Mucosa of descending colon (tissue), 3 donors: ENCODE measurements at regions not wholly inside any gene's neighbourhood (a gene's known extent, or its start where the extent isn't known, plus 50 kb on each side); places are given as distances from the start of the nearest gene placed in this dataset.
"Not testable (repeated sequence)": the region's sequence is repeated elsewhere in the genome, so short reads cannot be mapped to it uniquely, and the experiment has no call there.

Experiments used
- ATAC-seq: fragments of 200-7000 bp; cut with Tn5 transposase; one replicate; pipeline ENCODE4 v1.9.1; 2020; ENCODE audit warnings: mild to moderate bottlenecking, moderate library complexity
- DNase-seq, 3 donors: peaks; one replicate each; pipeline ENCODE4 v3.0.0-alpha.2; 2020
- H3K36me3 ChIP-seq: fragments of 200-600 bp; one replicate; pipeline ENCODE4 v1.8.0; 2021; ENCODE audit warnings: low read depth, mild to moderate bottlenecking
- H3K4me1 ChIP-seq: fragments of 200-600 bp; one replicate; pipeline ENCODE4 v1.8.0; 2021; ENCODE audit warnings: low read depth, mild to moderate bottlenecking
- H3K4me3 ChIP-seq: fragments of 200-600 bp; one replicate; pipeline ENCODE4 v1.8.0; 2021; ENCODE audit warnings: mild to moderate bottlenecking
- H3K9me3 ChIP-seq: fragments of 200-600 bp; one replicate; pipeline ENCODE4 v1.8.0; 2021; ENCODE audit warnings: mild to moderate bottlenecking
- intact Hi-C, 2 donors: fragments of 100-400 bp; cut with DNase I in 1 of 2; cut with micrococcal nuclease in 1 of 2; formaldehyde crosslinking; loops; one replicate each; pipeline versions ENCODE4 v1.11.0 to v1.11.1; 2022; cut with DNase I, micrococcal nuclease
- TF ChIP-seq, protein P1 (sequence below): fragments of 200-600 bp; IDR thresholded peaks from one replicate; pipeline ENCODE4 v1.8.0; 2022; ENCODE audit warnings: antibody characterized with exemption, mild to moderate bottlenecking
- donor health status: DM: no; HTN: no; CAD: no; lungs with moderate emphysema.
- donor health status: DM: no; HTN: no; CAD: no.
- donor health status: DM: no; HTN: yes; CAD: no.

DNA sequence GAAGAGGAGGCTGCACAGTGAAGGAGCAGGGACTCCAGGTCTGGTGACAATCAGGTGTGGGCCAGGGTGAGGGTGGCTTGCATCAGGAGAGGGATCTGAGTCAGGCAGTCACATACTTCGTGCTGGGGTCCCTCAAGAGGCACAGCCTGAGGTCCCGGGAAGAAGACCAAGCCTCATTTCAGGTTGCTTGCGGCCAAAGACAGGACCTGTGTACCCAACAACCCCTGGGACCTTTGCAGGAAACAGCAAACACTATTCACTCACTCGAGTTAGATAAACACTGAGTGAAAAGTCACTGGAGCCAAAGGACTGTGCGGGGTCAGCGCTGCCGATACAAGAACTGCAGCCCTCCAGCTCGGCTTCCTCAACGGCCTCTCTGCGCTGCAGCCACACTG is 104.4 kb downstream of the SINHCAF start:
- TF ChIP-seq, protein P1, sequence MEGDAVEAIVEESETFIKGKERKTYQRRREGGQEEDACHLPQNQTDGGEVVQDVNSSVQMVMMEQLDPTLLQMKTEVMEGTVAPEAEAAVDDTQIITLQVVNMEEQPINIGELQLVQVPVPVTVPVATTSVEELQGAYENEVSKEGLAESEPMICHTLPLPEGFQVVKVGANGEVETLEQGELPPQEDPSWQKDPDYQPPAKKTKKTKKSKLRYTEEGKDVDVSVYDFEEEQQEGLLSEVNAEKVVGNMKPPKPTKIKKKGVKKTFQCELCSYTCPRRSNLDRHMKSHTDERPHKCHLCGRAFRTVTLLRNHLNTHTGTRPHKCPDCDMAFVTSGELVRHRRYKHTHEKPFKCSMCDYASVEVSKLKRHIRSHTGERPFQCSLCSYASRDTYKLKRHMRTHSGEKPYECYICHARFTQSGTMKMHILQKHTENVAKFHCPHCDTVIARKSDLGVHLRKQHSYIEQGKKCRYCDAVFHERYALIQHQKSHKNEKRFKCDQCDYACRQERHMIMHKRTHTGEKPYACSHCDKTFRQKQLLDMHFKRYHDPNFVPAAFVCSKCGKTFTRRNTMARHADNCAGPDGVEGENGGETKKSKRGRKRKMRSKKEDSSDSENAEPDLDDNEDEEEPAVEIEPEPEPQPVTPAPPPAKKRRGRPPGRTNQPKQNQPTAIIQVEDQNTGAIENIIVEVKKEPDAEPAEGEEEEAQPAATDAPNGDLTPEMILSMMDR: no peak
- intact Hi-C loops: no loop called here
- no peaks in the 10 kb centered on the region for H3K36me3 ChIP-seq
- H3K4me1 ChIP-seq: no peaks in the 10 kb centered on the region
- no peak for ATAC-seq
- H3K4me3 ChIP-seq: no peak overlapping the region
- peak in 1 of 3 donors; percentile 33 for DNase-seq
- no peaks in the 10 kb centered on the region for H3K9me3 ChIP-seq

DNA sequence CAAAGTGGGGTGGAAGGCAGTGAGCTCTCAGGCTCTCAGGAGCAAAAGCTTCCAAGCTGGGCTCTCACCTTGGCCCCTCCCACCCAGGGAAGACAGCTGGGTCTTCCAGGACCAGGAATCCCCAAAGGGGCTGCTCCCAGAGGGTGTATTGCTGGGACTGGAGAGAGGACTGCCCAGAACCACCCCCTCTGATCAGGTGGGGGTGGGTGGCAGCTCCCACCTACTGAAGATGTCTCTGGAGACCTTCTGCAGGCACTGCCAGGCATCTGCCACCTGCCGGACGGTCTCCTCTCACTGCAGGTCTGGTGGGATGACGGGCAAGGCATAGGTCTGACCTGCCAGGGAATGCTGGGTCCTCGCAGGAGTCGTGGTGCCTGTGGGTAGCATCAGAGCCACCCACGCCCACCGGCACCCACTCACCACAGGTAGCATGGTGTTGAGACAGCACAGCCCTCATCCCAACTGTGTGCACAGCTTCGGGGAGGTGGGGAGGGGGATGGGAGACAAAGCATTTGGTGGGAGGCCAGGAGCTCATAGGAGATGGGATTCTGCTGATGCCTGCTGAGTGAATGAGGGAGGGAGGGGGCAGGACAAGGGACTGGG is 103.2 kb downstream of the SINHCAF start:
- peak in 1 of 3 donors; percentile 27 for DNase-seq
- no peaks in the 10 kb centered on the region for H3K36me3 ChIP-seq
- intact Hi-C loops: no loop called here
- no peak overlapping the region for H3K4me3 ChIP-seq
- TF ChIP-seq, protein P1: no peak
- H3K4me1 ChIP-seq: no peaks in the 10 kb centered on the region
- no peak for ATAC-seq
- no peaks in the 10 kb centered on the region for H3K9me3 ChIP-seq

DNA sequence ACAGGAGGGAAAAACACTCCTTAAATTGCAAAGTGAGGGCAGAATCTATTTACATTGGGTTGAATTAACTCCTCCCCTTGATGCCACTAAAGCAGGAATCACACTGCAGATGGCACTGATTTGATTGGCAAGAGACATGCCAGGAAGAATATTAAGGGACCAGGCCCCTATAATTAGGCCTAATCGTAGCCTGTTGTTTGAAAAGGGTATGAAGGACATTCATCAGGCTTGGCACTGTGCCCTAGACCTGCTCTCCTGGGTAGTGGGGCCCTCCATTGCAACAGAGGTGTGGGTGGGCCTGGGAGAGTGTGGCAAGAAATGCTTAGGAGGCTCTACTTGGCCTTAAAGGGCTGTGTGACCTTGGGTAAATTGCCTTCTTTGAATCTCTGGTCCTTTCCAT is 102.3 kb downstream of the SINHCAF start:
- H3K9me3 ChIP-seq, H3K4me1 ChIP-seq, intact Hi-C loops, DNase-seq, H3K36me3 ChIP-seq, H3K4me3 ChIP-seq, ATAC-seq: not testable (repeated sequence)

DNA sequence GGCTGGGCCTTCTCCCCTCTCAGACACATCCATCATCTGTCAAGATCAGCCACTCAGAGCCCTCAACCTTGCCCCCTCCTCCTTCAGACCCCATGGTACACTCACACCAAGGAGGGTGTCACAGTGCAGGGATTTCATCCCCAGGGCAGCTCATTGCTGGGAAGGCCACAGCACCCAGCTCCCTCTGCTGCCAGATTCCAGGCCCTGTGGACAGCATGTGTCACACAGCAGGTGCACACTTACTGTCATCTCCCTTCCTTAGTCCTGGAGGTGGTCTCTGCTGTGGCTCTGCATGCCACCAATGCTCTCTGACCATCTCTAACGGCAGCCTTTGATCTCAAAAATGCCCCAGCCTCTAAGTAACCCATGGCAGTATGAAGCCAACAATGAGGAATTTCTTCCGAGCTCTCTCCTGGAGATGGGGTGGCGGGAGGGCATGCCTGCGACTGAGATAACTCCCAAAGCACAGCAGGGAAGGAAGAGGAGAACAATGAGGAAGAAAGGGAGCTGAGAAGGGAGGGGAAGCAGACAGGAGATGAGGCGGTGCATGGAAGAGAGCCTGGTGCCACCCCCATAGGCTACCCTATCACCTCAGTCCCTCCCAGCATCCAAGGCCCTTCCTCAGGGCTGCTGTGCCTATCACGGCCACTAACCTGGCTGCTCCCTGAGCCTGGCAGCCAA is 101.0 kb downstream of the SINHCAF start:
- intact Hi-C loops: no loop called here
- H3K9me3 ChIP-seq: no peaks in the 10 kb centered on the region
- TF ChIP-seq, protein P1: no peak
- H3K4me1 ChIP-seq: no peaks in the 10 kb centered on the region
- DNase-seq (no peak), ATAC-seq (no peak)
- H3K36me3 ChIP-seq: no peaks in the 10 kb centered on the region
- H3K4me3 ChIP-seq: no peak overlapping the region

DNA sequence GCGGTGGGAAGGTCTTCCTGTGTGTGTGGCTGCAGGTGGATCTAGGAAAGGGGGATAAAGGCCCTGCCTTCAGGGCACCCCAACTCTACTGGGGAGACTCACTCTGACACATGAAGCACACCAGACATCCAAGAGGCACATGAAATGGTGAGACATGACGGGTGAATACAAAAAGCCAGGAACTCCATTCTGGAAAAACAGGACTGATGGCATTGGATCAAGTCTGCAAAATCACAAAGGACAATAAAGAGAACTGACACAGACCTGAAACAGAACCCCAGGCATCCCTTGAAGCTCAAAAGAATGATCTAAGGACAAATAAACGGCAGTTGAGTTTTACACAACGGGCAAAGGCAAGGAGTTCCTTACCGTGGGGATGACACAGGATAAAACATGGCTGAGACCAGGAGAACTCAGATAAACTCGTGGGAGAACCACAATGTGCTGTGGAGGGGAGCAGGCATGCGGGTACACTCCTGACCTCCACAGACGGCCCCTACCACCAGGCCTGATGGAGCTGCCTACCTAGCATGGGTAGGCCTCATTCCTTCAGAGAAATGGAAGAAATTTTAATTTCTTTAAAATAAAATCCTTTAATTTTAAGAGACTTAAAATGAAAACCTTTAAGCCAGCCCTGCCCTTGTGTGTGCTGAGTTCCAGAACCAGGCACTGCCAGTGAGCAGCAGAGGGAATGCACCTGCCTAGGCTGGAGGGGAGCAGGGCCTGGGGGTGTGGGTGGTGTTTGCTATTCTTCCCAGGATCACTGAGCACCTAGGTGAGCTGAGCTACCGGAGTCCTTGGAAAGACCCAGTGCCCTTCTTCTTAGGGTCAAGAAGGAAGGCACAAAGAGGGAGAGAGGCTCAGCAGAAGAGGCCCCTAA is 100.1 kb downstream of the SINHCAF start:
- TF ChIP-seq, protein P1: no peak
- Histone ChIP-seq H3K4me3 (no peak overlapping the region), H3K36me3 (no peaks in the 10 kb centered on the region), H3K4me1 (no peaks in the 10 kb centered on the region), H3K9me3 (no peaks in the 10 kb centered on the region)
- intact Hi-C loops: no loop called here
- no peak for DNase-seq
- no peak for ATAC-seq

DNA sequence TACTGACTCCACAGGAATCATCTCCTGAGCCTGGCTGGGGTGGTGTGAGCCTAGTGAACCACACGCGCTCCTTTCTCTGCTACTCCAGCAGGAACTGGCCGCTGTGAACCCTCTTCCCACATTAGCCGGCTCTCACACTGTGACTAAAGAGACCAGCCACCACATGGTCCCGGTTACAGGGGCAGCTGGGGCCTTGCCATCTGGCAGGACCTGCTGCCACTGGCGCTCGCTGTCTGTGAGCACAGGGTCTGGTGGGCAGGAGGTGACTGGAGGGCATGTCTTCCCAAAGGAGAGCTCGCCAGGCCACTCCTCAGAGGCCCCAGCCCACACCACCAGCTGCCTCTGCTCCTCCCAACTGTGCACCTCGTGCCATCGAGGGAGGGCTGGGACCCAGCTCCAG is 99.3 kb downstream of the SINHCAF start:
- DNase-seq: no peak
- Histone ChIP-seq H3K4me1 (no peaks in the 10 kb centered on the region), H3K4me3 (no peak overlapping the region), H3K36me3 (no peaks in the 10 kb centered on the region), H3K9me3 (no peaks in the 10 kb centered on the region)
- no peak for ATAC-seq
- intact Hi-C loops: no loop called here
- TF ChIP-seq, protein P1: no peak
